ENCODE measurements at regions not wholly inside any gene's neighbourhood (a gene's known extent, or its start where the extent isn't known, plus 50 kb on each side); places are given as distances from the start of the nearest gene placed in this dataset.
A peak's percentile ranks its signal among the peaks of the same experiment; 100 is the strongest.

DNA sequence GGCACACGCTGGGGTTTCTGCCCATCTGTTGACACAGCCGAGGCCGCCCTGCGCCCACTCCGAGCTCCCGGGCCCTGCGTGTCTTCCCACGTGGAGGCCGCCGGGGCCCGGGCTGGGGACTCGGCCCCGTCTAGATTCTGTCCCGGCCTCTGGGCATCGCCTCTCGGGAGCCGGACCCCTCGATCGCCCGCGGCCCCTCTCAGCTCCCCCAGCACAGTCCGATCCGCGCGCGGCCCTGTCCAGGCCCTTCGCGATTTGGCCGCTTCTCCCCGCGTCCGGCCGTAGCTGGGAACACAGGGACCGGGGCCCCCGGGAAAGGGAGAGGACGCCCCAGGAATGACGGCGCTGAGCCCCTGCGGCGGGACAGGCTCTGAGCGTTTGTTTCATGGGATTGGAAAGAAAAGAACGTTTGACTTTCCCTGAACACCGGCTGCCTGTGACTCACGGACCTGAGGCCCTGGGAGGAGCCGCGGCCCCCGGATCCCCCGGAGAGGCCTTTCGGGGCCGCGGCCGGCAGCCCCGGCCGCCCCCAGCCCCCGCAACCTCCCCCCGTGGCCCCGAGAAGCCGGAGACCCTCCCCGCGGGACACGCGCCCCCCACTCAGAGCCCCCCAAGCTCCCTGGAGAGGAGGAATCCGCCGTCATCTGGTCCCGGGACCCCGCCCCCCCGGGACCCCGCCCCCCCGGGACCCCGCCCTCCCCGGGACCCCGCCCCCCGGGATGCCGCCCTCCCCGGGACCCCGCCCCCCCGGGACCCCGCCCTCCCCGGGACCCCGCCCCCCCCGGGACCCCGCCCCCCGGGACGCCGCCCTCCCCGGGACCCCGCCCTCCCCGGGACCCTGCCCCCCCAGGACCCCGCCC is 62.7 kb upstream of the CTDP1 start:
- no peak for DNase-seq (ENCODE audit: low spot score)
- TF ChIP-seq, protein P1, sequence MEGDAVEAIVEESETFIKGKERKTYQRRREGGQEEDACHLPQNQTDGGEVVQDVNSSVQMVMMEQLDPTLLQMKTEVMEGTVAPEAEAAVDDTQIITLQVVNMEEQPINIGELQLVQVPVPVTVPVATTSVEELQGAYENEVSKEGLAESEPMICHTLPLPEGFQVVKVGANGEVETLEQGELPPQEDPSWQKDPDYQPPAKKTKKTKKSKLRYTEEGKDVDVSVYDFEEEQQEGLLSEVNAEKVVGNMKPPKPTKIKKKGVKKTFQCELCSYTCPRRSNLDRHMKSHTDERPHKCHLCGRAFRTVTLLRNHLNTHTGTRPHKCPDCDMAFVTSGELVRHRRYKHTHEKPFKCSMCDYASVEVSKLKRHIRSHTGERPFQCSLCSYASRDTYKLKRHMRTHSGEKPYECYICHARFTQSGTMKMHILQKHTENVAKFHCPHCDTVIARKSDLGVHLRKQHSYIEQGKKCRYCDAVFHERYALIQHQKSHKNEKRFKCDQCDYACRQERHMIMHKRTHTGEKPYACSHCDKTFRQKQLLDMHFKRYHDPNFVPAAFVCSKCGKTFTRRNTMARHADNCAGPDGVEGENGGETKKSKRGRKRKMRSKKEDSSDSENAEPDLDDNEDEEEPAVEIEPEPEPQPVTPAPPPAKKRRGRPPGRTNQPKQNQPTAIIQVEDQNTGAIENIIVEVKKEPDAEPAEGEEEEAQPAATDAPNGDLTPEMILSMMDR (IDR thresholded peaks at IDR 0.05): no peak
- H3K4me3 ChIP-seq: peak overlapping the region; percentile 52
- peak overlapping the region in 1 of 2 donors; percentile 62 for H3K27ac ChIP-seq

DNA sequence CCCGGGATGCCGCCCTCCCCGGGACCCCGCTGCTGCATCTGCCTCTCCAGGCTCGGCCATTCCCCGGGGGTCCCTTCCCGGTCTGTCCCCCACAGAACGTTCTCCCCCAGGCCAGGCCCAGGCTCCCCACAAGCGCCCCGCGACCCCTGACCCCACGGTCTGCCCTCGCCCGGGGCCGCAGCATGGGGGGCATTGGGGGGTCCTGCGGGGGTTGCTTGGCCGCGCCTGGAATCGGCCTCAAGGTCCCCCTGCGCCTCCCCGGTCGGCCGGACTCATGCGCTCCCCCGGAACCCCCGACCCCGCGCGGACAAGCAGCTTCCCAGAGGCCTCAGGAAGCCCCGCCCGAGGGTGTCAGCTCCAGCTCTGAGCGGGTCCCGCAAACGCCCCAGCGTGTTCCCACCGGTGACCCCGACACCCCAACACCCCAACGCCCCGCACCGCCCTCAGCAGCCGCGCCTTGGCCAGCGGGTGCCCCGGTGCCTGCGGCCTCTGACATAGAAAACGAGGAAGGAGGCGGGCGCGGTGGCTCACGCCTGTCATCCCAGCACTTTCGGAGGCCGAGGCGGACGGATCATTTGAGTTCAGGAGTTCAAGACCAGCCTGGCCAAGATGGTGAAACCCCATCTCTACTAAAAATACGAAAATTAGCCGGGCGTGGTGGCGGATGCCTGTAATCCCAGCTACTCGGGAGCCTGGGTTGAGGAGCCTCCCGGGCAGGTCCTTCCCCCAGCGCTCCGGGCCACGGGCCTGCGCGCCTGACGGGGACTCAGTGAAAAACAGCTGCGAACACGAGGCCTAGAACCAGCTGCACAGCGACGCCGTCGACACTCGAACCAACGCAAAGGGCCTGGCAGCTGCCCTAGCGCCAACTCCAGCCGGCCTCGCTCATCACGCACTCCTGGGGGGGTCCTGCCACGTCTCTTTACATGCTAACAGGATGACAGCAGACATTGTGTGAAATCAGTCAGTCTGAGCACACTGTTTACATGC is 61.8 kb upstream of the CTDP1 start:
- H3K4me3 ChIP-seq: no peak overlapping the region
- TF ChIP-seq, protein P1 (IDR thresholded peaks at IDR 0.05): no peak
- H3K27ac ChIP-seq: no peak overlapping the region
- DNase-seq (ENCODE audit: low spot score): no peak

DNA sequence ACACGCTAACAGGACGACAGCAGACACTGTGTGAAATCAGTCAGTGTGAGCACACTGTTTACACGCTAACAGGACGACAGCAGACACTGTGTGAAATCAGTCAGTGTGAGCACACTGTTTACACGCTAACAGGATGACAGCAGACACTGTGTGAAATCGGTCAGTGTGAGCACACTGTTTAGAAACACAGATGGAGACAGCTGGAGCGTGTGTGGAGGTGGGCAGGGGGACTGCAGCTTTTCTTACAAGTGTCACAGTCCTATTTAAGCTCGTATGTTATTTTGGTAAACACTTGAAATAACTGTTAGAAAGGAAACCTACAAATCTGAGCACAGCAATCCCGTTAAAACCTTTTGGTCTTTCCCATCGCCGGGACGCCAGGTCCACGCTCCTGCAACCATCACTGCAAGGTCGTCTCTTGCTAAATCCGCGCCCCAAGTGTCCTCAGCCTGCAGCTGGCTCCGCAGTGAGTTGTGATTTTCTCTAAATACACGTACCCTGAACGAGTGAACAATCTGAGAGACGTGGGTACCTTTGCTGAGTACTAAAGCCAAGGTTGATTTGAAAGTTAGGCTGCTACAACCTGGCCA is 58.9 kb upstream of the CTDP1 start:
- Histone ChIP-seq H3K4me3 (no peak overlapping the region), H3K27ac (no peak overlapping the region)
- TF ChIP-seq, protein P1 (IDR thresholded peaks at IDR 0.05): no peak
- DNase-seq (ENCODE audit: low spot score): no peak

DNA sequence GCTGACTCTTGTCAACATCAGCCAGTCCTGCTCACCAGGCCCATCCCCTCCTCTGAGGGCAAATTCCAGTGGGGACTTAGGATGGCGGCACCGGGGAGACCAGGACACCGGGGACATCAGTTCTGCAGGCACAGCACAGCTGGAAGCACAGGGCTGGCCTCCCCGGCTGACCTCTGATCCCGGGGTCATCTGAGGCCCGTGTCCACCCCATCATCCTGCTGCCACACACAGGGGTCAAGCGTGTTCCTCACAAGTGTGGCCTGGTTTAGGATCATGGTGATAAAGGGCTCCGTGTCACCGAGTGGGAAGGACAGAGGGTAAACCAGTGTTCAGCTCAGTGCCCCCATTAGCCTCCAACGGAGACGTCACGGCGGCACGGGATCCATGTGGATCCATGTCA is 58.1 kb upstream of the CTDP1 start:
- TF ChIP-seq, protein P1 (IDR thresholded peaks at IDR 0.05): no peak
- H3K4me3 ChIP-seq: no peak overlapping the region
- no peak overlapping the region for H3K27ac ChIP-seq
- DNase-seq (ENCODE audit: low spot score): no peak

DNA sequence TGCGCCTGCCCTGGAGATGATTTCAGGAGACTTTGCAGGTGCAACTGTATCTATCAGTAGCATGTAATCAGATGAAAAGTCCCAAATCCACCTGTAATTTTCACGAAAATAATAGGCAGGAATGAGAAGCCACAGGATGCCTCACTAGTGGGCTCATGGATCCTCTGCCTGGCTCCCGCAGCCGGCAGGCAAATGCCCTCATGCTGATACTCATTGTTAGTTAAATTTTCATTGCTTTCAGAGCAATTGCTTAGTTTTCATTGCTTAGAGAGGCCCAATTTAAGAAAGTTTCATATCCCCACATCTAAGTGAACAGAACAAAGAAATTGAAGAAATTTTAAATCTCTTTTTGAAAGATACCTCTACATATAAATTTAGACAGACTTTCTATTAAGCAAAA is 57.6 kb upstream of the CTDP1 start:
- no peak overlapping the region for H3K4me3 ChIP-seq
- no peak for DNase-seq (ENCODE audit: low spot score)
- TF ChIP-seq, protein P1 (IDR thresholded peaks at IDR 0.05): no peak
- no peak overlapping the region for H3K27ac ChIP-seq

DNA sequence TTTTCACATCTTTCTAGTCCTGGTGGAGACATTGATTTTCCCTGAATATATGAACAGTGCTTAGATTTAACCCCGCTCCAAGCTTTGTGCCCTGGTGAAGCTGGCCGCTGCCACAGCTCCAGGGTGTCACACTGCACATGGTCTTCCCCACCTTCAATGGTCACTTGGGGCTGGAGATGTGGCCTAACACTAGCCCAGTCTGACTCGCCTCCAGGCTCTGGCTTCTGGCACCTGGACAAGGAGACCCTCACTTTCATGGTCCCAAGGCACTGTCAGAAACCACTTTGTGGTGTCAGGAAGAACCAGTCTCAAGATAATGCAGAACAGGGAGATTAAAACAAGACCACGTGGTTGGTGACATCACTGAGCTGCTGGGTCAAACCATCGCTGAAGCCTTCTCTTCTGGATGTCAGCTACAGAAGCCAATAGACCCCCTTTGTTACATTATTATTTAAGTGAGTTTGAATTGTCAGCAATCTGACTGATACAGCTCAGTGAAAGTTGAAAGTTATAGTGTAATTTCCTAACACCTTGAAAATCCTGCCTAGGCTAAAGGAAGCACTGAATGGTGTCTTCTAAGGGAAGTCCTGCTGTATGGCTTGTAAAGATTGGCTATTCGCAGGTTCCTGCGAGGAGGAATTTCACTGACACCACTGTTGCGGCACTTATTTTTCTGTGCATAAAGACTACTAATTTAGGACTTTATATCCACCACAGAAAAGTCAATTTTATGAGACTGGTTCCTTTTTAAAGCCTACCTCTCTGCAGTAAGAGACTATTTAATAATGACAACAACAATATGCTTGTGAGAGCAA is 55.0 kb upstream of the CTDP1 start:
- TF ChIP-seq, protein P1 (IDR thresholded peaks at IDR 0.05): no peak
- no peak overlapping the region for H3K27ac ChIP-seq
- no peak overlapping the region for H3K4me3 ChIP-seq
- no peak for DNase-seq (ENCODE audit: low spot score)
